ENCODE measurements at regions not wholly inside any gene's neighbourhood (a gene's known extent, or its start where the extent isn't known, plus 50 kb on each side); places are given as distances from the start of the nearest gene placed in this dataset.

GRCh38 chr14:22210906-22211305, 378.1 kb downstream of the DAD1 start:
- TF ChIP-seq CTCF (IDR thresholded peaks at IDR 0.05; ENCODE audit: low read depth, low read length, poor library complexity, severe bottlenecking) (no peak), EZH2phosphoT487 (IDR thresholded peaks at IDR 0.05; ENCODE audit: borderline replicate concordance, low read length) (no peak)

All from DOHH2 (cell line).